ENCODE measurements at regions not wholly inside any gene's neighbourhood (a gene's known extent, or its start where the extent isn't known, plus 50 kb on each side); places are given as distances from the start of the nearest gene placed in this dataset.

GRCh38 chr11:20278727-20279126 is 84.8 kb upstream of the HTATIP2 start:
- TF ChIP-seq RARB (CRISPR knock-in tag; IDR thresholded peaks at IDR 0.05) (no peak), CSRNP3 (CRISPR knock-in tag; IDR thresholded peaks at IDR 0.05) (no peak), ZFP3 (CRISPR knock-in tag; IDR thresholded peaks at IDR 0.05) (no peak), ARNTL (CRISPR knock-in tag; IDR thresholded peaks at IDR 0.05; ENCODE audit: borderline replicate concordance, low read depth) (no peak), ZNF70 (CRISPR knock-in tag; IDR thresholded peaks at IDR 0.05) (no peak)
- TF ChIP-seq, protein P1, sequence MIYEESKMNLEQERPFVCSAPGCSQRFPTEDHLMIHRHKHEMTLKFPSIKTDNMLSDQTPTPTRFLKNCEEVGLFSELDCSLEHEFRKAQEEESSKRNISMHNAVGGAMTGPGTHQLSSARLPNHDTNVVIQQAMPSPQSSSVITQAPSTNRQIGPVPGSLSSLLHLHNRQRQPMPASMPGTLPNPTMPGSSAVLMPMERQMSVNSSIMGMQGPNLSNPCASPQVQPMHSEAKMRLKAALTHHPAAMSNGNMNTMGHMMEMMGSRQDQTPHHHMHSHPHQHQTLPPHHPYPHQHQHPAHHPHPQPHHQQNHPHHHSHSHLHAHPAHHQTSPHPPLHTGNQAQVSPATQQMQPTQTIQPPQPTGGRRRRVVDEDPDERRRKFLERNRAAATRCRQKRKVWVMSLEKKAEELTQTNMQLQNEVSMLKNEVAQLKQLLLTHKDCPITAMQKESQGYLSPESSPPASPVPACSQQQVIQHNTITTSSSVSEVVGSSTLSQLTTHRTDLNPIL (CRISPR knock-in tag; IDR thresholded peaks at IDR 0.05; ENCODE audit: low read depth), result no peak
- TF ChIP-seq, protein P2, sequence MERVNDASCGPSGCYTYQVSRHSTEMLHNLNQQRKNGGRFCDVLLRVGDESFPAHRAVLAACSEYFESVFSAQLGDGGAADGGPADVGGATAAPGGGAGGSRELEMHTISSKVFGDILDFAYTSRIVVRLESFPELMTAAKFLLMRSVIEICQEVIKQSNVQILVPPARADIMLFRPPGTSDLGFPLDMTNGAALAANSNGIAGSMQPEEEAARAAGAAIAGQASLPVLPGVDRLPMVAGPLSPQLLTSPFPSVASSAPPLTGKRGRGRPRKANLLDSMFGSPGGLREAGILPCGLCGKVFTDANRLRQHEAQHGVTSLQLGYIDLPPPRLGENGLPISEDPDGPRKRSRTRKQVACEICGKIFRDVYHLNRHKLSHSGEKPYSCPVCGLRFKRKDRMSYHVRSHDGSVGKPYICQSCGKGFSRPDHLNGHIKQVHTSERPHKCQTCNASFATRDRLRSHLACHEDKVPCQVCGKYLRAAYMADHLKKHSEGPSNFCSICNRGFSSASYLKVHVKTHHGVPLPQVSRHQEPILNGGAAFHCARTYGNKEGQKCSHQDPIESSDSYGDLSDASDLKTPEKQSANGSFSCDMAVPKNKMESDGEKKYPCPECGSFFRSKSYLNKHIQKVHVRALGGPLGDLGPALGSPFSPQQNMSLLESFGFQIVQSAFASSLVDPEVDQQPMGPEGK (CRISPR knock-in tag; IDR thresholded peaks at IDR 0.05; ENCODE audit: borderline replicate concordance), result no peak

Data from SK-N-SH treated with all-trans-retinoic acid at 6 μM for 48 hours (cell line).